Neural cell (in vitro differentiated cells): ENCODE measurements at regions not wholly inside any gene's neighbourhood (a gene's known extent, or its start where the extent isn't known, plus 50 kb on each side); places are given as distances from the start of the nearest gene placed in this dataset.

Experiments
- H2AFZ ChIP-seq: fragments of 200-600, 300-800 bp; sonication (generic), shearing (Covaris generic); 2 replicates; pipeline ENCODE4 v1.6.0; 2014; ENCODE audit warnings: low read depth, mild to moderate bottlenecking, antibody characterized with exemption, low read length, moderate library complexity
- H3F3A ChIP-seq: fragments of 200-600 bp; shearing (Covaris generic); 2 replicates; pipeline ENCODE4 v1.6.1; 2016; ENCODE audit warnings: mild to moderate bottlenecking, moderate library complexity, mixed read lengths, antibody characterized with exemption, low read length; ENCODE audit not compliant: insufficient read depth, poor library complexity, severe bottlenecking
- H3K27ac ChIP-seq: fragments of 200-600, 300-800 bp; sonication (generic), shearing (Covaris generic); 2 replicates; pipeline ENCODE4 v1.5.1; 2014; ENCODE audit warnings: mild to moderate bottlenecking, low read length, moderate library complexity
- H3K27me3 ChIP-seq: fragments of 300-800, 200-600 bp; sonication (generic), shearing (Covaris generic); 2 replicates; pipeline ENCODE4 v1.6.0; 2014; ENCODE audit warnings: mild to moderate bottlenecking, low read depth, low read length, moderate library complexity; ENCODE audit not compliant: insufficient read depth
- H3K36me3 ChIP-seq: fragments of 300-800, 200-600 bp; sonication (generic), shearing (Covaris generic); 2 replicates; pipeline ENCODE4 v1.5.1; 2014; ENCODE audit warnings: mild to moderate bottlenecking, antibody characterized with exemption, low read length, moderate library complexity; ENCODE audit not compliant: insufficient read depth
- H3K4me2 ChIP-seq: fragments of 300-800, 200-600 bp; sonication (generic), shearing (Covaris generic); 2 replicates; pipeline ENCODE4 v1.6.0; 2014; ENCODE audit warnings: mild to moderate bottlenecking, low read length
- H3K4me3 ChIP-seq: fragments of 300-800, 200-600 bp; sonication (generic), shearing (Covaris generic); 2 replicates; pipeline ENCODE4 v1.5.1; 2014; ENCODE audit warnings: mild to moderate bottlenecking, low read length, moderate library complexity
- H3K79me2 ChIP-seq: fragments of 200-600 bp; shearing (Covaris generic); replicated peaks from 2 replicates; pipeline ENCODE4 v1.6.0; 2014; ENCODE audit warnings: mild to moderate bottlenecking, low read length, moderate library complexity; ENCODE audit not compliant: insufficient read depth
- H3K9ac ChIP-seq: fragments of 300-800, 200-600 bp; sonication (generic), shearing (Covaris generic); 2 replicates; pipeline ENCODE4 v1.6.1; 2016; ENCODE audit warnings: mild to moderate bottlenecking, low read length, mixed read lengths
- H3K9me2 ChIP-seq: fragments of 200-600 bp; shearing (Covaris generic); 2 replicates; pipeline ENCODE4 v1.6.1; 2016; ENCODE audit warnings: mild to moderate bottlenecking, low read length, mixed read lengths; ENCODE audit not compliant: insufficient read depth
- H3K9me3 ChIP-seq: fragments of 200-600, 300-800 bp; sonication (generic), shearing (Covaris generic); 2 replicates; pipeline ENCODE4 v1.6.1; 2016; ENCODE audit warnings: mild to moderate bottlenecking, mixed run types, low read length, moderate library complexity, mixed read lengths
- H4K20me1 ChIP-seq: fragments of 200-600 bp; shearing (Covaris generic); 2 replicates; pipeline ENCODE4 v1.6.1; 2016; ENCODE audit warnings: mild to moderate bottlenecking, mixed run types; ENCODE audit not compliant: insufficient read depth
- EP300 ChIP-seq: fragments of 450-650 bp; conservative IDR thresholded peaks from 2 replicates; pipeline ENCODE4 v1.6.1; 2014; ENCODE audit warnings: antibody characterized with exemption, mild to moderate bottlenecking, moderate library complexity; ENCODE audit not compliant: poor library complexity, severe bottlenecking
- EZH2 ChIP-seq: fragments of 200-600, 300-800 bp; shearing (Covaris generic), sonication (generic); IDR thresholded peaks from 2 replicates; pipeline ENCODE4 v1.6.1; 2014; ENCODE audit warnings: antibody characterized with exemption, low read length, borderline replicate concordance, mild to moderate bottlenecking; ENCODE audit not compliant: insufficient read depth, poor library complexity, severe bottlenecking
- MXI1 ChIP-seq: fragments of 450-650 bp; conservative IDR thresholded peaks from 2 replicates; pipeline ENCODE4 v1.6.1; 2014; ENCODE audit warnings: antibody characterized with exemption, mild to moderate bottlenecking; ENCODE audit not compliant: poor library complexity, severe bottlenecking
- POLR2AphosphoS5 ChIP-seq: IDR thresholded peaks from 2 replicates; pipeline ENCODE4 v1.6.1; 2012
- RAD21 ChIP-seq: fragments of 450-650 bp; conservative IDR thresholded peaks from 2 replicates; pipeline ENCODE4 v1.6.1; 2014; ENCODE audit warnings: antibody characterized with exemption, mild to moderate bottlenecking, moderate library complexity
- TAF1 ChIP-seq: IDR thresholded peaks from 2 replicates; pipeline ENCODE4 v1.6.1; 2012; ENCODE audit warnings: low read depth
- TF ChIP-seq, protein P1 (sequence below): IDR thresholded peaks from 2 replicates; pipeline ENCODE4 v1.6.1; 2012; ENCODE audit warnings: borderline replicate concordance
- TF ChIP-seq, protein P2 (sequence below): fragments of 450-650 bp; IDR thresholded peaks from 2 replicates; pipeline ENCODE4 v1.5.1; 2014; ENCODE audit warnings: antibody characterized with exemption, mild to moderate bottlenecking, moderate library complexity; ENCODE audit not compliant: poor library complexity, severe bottlenecking

DNA sequence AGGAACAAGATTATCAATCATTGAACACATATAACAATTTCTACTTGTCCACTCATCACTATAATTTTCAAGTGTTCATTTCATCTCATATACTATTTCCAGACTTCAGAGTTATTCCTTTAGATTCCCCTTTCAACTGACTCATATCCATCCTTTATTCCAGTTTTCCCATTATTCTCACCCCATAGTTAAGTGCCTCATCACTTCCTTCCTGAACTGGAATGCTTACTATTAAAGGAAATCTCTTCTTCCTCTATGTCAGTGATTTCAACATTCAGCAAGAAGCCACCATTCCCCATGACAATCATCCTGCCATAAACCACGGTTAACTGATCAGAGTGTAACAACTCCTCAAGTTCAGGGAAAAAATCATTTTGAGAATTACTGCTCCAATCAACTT, 198.9 kb downstream of the FBXO8 start:
- TF ChIP-seq MXI1: no peak
- TF ChIP-seq EP300: no peak
- TF ChIP-seq, protein P1, sequence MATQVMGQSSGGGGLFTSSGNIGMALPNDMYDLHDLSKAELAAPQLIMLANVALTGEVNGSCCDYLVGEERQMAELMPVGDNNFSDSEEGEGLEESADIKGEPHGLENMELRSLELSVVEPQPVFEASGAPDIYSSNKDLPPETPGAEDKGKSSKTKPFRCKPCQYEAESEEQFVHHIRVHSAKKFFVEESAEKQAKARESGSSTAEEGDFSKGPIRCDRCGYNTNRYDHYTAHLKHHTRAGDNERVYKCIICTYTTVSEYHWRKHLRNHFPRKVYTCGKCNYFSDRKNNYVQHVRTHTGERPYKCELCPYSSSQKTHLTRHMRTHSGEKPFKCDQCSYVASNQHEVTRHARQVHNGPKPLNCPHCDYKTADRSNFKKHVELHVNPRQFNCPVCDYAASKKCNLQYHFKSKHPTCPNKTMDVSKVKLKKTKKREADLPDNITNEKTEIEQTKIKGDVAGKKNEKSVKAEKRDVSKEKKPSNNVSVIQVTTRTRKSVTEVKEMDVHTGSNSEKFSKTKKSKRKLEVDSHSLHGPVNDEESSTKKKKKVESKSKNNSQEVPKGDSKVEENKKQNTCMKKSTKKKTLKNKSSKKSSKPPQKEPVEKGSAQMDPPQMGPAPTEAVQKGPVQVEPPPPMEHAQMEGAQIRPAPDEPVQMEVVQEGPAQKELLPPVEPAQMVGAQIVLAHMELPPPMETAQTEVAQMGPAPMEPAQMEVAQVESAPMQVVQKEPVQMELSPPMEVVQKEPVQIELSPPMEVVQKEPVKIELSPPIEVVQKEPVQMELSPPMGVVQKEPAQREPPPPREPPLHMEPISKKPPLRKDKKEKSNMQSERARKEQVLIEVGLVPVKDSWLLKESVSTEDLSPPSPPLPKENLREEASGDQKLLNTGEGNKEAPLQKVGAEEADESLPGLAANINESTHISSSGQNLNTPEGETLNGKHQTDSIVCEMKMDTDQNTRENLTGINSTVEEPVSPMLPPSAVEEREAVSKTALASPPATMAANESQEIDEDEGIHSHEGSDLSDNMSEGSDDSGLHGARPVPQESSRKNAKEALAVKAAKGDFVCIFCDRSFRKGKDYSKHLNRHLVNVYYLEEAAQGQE: peak; percentile 80
- no peak for TF ChIP-seq POLR2AphosphoS5
- no peak for TF ChIP-seq RAD21
- no peak for TF ChIP-seq EZH2
- TF ChIP-seq TAF1: no peak
- H3K9ac ChIP-seq: no peak overlapping the region
- no peaks in the 10 kb centered on the region for H3K27me3 ChIP-seq
- H3K9me3 ChIP-seq: no peaks in the 10 kb centered on the region
- no peaks in the 10 kb centered on the region for H3K79me2 ChIP-seq
- no peak overlapping the region for H3K4me2 ChIP-seq
- no peaks in the 10 kb centered on the region for H4K20me1 ChIP-seq
- no peak overlapping the region for H3K4me3 ChIP-seq
- no peaks in the 10 kb centered on the region for H3K36me3 ChIP-seq
- H2AFZ ChIP-seq: no peak overlapping the region
- H3K9me2 ChIP-seq: no peaks in the 10 kb centered on the region
- no peak overlapping the region for H3K27ac ChIP-seq
- H3F3A ChIP-seq: no peaks in the 10 kb centered on the region

DNA sequence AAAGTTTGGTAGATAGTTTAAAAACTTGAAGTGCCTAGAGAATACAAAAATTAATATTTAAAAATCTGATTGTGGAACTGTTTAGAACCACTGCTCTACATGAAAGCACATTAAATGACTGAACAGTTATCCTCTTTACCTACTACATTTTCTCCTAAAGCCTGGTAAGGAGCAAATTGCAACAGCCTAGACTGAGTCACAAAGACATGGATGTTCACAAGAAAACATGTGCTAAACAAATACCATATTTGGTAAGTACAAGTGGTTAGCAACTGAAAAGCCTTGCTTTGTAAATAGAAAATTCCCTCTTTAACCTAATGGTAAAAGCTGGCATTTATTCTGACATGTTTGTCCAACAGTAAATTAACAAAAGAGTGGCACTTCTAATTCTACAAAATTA, 203.1 kb downstream of the FBXO8 start:
- Histone ChIP-seq H3K4me3 (no peak overlapping the region), H3K9me2 (no peaks in the 10 kb centered on the region), H3K4me2 (no peak overlapping the region), H3K36me3 (no peaks in the 10 kb centered on the region), H3K27ac (no peak overlapping the region), H3K27me3 (no peaks in the 10 kb centered on the region), H4K20me1 (no peaks in the 10 kb centered on the region), H3K9me3 (no peaks in the 10 kb centered on the region), H3F3A (no peaks in the 10 kb centered on the region), H3K79me2 (no peaks in the 10 kb centered on the region), H3K9ac (no peak overlapping the region), H2AFZ (no peak overlapping the region)
- TF ChIP-seq, protein P1: no peak
- TF ChIP-seq POLR2AphosphoS5: no peak
- TF ChIP-seq EZH2: no peak
- TF ChIP-seq EP300: no peak
- TF ChIP-seq, protein P2, sequence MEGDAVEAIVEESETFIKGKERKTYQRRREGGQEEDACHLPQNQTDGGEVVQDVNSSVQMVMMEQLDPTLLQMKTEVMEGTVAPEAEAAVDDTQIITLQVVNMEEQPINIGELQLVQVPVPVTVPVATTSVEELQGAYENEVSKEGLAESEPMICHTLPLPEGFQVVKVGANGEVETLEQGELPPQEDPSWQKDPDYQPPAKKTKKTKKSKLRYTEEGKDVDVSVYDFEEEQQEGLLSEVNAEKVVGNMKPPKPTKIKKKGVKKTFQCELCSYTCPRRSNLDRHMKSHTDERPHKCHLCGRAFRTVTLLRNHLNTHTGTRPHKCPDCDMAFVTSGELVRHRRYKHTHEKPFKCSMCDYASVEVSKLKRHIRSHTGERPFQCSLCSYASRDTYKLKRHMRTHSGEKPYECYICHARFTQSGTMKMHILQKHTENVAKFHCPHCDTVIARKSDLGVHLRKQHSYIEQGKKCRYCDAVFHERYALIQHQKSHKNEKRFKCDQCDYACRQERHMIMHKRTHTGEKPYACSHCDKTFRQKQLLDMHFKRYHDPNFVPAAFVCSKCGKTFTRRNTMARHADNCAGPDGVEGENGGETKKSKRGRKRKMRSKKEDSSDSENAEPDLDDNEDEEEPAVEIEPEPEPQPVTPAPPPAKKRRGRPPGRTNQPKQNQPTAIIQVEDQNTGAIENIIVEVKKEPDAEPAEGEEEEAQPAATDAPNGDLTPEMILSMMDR: no peak
- no peak for TF ChIP-seq TAF1
